PC-3 (cell line): ENCODE measurements at regions not wholly inside any gene's neighbourhood (a gene's known extent, or its start where the extent isn't known, plus 50 kb on each side); places are given as distances from the start of the nearest gene placed in this dataset.
"Not testable (repeated sequence)": the region's sequence is repeated elsewhere in the genome, so short reads cannot be mapped to it uniquely, and the experiment has no call there.

Experiments used
- ATAC-seq: fragments of 200-7000 bp; cut with Tn5 transposase; 2 replicates; pipeline ENCODE4 v1.9.1; 2020; ENCODE audit warnings: mild to moderate bottlenecking, moderate library complexity
- BruUV-seq: library from RNA; stranded (reverse); fragments of 400-500 nt; replicated peaks from 2 replicates; lab custom pipeline; 2021; lab: Mats Ljungman, UMichigan
- CTCF ChIA-PET: fragments of 300-600 bp; sonication (Branson Sonifier 250); formaldehyde crosslinking; loops from one replicate; lab custom pipeline; 2022; ENCODE audit warnings: antibody characterized with exemption; lab: Charles Lee
- POLR2A ChIA-PET: fragments of 300-600 bp; sonication (Branson Sonifier 250); formaldehyde crosslinking; loops from one replicate; lab custom pipeline; 2022; ENCODE audit warnings: antibody characterized with exemption; ENCODE audit not compliant: unreplicated experiment; lab: Charles Lee
- DNase-seq: peaks from one replicate; pipeline ENCODE4 v3.0.0-alpha.2; 2015
- H2AFZ ChIP-seq: fragments of 300-600 bp; sonication (generic); 2 replicates; pipeline ENCODE4 v1.6.0; 2016; ENCODE audit warnings: antibody characterized with exemption, low read length
- H3F3A ChIP-seq: fragments of 300-600 bp; sonication (generic); one replicate; pipeline ENCODE4 v1.6.0; 2017; ENCODE audit warnings: antibody characterized with exemption, low read length, control low read depth, mild to moderate bottlenecking; ENCODE audit not compliant: unreplicated experiment
- H3K27ac ChIP-seq: fragments of 300-600 bp; sonication (generic); 2 replicates; pipeline ENCODE4 v1.5.1; 2016; ENCODE audit warnings: mild to moderate bottlenecking, low read length
- H3K27me3 ChIP-seq: fragments of 300-600 bp; sonication (generic); 2 replicates; pipeline ENCODE4 v1.6.1; 2016; ENCODE audit warnings: low read length, mixed read lengths
- H3K36me3 ChIP-seq: fragments of 300-600 bp; sonication (generic); 2 replicates; pipeline ENCODE4 v1.6.1; 2016; ENCODE audit warnings: low read depth, mixed run types, low read length, mixed read lengths
- H3K4me1 ChIP-seq: fragments of 300-600 bp; sonication (generic); 2 replicates; pipeline ENCODE4 v1.5.1; 2016; ENCODE audit warnings: low read length; ENCODE audit not compliant: insufficient read depth
- H3K4me2 ChIP-seq: fragments of 300-600 bp; sonication (generic); 2 replicates; pipeline ENCODE4 v1.6.0; 2016; ENCODE audit warnings: low read length
- H3K4me3 ChIP-seq: fragments of 300-600 bp; sonication (generic); 2 replicates; pipeline ENCODE4 v1.5.1; 2016; ENCODE audit warnings: mild to moderate bottlenecking, low read length, mixed read lengths
- H3K79me2 ChIP-seq: fragments of 300-600 bp; sonication (generic); 2 replicates; pipeline ENCODE4 v1.6.1; 2017; ENCODE audit warnings: low read length, mixed read lengths
- H3K9ac ChIP-seq: fragments of 300-600 bp; sonication (generic); 2 replicates; pipeline ENCODE4 v1.6.0; 2016; ENCODE audit warnings: mild to moderate bottlenecking, low read length
- H3K9me2 ChIP-seq: fragments of 300-600 bp; sonication (generic); replicated peaks from 2 replicates; pipeline ENCODE4 v1.6.1; 2016; ENCODE audit warnings: mixed run types, low read length, mixed read lengths
- H3K9me3 ChIP-seq: fragments of 300-600 bp; sonication (generic); 2 replicates; pipeline ENCODE4 v1.6.1; 2016; ENCODE audit warnings: low read length, mixed read lengths
- H4K20me1 ChIP-seq: fragments of 300-600 bp; sonication (generic); 2 replicates; pipeline ENCODE4 v1.6.1; 2016; ENCODE audit warnings: low read length, mixed read lengths
- CTCF ChIP-seq: fragments of 300-600 bp; sonication (generic); conservative IDR thresholded peaks from 2 replicates; pipeline ENCODE4 v1.5.1; 2017; ENCODE audit warnings: antibody characterized with exemption, low read depth, mild to moderate bottlenecking, low read length
- EZH2 ChIP-seq: fragments of 300-600 bp; sonication (generic); IDR thresholded peaks from one replicate; pipeline ENCODE4 v1.6.1; 2017; ENCODE audit warnings: antibody characterized with exemption, mild to moderate bottlenecking, low read length; ENCODE audit not compliant: unreplicated experiment
- EZH2phosphoT487 ChIP-seq: fragments of 300-600 bp; sonication (generic); IDR thresholded peaks from 2 replicates; pipeline ENCODE4 v1.6.1; 2018; ENCODE audit warnings: mild to moderate bottlenecking, antibody characterized with exemption, low read length, borderline replicate concordance
- intact Hi-C: fragments of 100-400 bp; cut with micrococcal nuclease; formaldehyde crosslinking; loops from 2 replicates; pipeline ENCODE4 v1.9.0; 2023

DNA sequence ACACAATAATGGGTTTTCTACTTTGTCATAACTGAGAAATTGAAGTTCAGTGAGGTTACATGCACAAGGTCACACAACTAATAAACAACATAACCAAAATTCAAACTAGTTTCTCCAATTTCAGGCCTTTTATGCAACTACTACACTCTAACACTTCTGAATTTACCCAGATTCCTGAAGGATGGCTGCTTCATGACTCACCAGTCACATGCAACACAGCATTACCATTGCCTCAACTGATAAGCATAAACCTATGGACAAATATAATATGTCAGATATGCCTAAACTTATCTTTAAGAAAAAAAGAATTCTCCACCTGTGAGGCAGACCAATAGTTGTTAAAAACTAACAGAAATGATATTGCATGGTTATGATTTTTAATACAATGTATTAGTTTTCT, 586.5 kb upstream of the SLC8A1 start:
- Histone ChIP-seq H3K4me3 (no peak overlapping the region), H4K20me1 (no peaks in the 10 kb centered on the region), H3K4me2 (no peak overlapping the region), H3K36me3 (no peaks in the 10 kb centered on the region), H3K9ac (no peak overlapping the region), H3K9me2 (no peaks in the 10 kb centered on the region), H3K27ac (no peak overlapping the region), H3K4me1 (peaks cover 28% of the 10 kb centered on the region), H3K9me3 (no peaks in the 10 kb centered on the region), H3K79me2 (no peaks in the 10 kb centered on the region), H2AFZ (no peak overlapping the region), H3K27me3 (no peaks in the 10 kb centered on the region), H3F3A (peaks cover 4% of the 10 kb centered on the region)
- POLR2A ChIA-PET: no interaction called here
- intact Hi-C loops: no loop called here
- no TSS peak for BruUV-seq
- DNase-seq (no peak), ATAC-seq (no peak)
- CTCF ChIA-PET: no interaction called here
- TF ChIP-seq CTCF: no peak
- no peak for TF ChIP-seq EZH2
- no peak for TF ChIP-seq EZH2phosphoT487

- H2AFZ ChIP-seq, DNase-seq, H3K9ac ChIP-seq, BruUV-seq, H3K4me3 ChIP-seq, intact Hi-C loops, H3K9me2 ChIP-seq, POLR2A ChIA-PET, H4K20me1 ChIP-seq, H3K27ac ChIP-seq, H3K36me3 ChIP-seq, H3K4me2 ChIP-seq, H3F3A ChIP-seq, H3K79me2 ChIP-seq, CTCF ChIA-PET, H3K9me3 ChIP-seq, ATAC-seq, H3K27me3 ChIP-seq: not testable (repeated sequence)
- peaks cover 28% of the 10 kb centered on the region for H3K4me1 ChIP-seq
Measured at GRCh38 chr2:41039750-41040149, 587.9 kb upstream of the SLC8A1 start.

DNA sequence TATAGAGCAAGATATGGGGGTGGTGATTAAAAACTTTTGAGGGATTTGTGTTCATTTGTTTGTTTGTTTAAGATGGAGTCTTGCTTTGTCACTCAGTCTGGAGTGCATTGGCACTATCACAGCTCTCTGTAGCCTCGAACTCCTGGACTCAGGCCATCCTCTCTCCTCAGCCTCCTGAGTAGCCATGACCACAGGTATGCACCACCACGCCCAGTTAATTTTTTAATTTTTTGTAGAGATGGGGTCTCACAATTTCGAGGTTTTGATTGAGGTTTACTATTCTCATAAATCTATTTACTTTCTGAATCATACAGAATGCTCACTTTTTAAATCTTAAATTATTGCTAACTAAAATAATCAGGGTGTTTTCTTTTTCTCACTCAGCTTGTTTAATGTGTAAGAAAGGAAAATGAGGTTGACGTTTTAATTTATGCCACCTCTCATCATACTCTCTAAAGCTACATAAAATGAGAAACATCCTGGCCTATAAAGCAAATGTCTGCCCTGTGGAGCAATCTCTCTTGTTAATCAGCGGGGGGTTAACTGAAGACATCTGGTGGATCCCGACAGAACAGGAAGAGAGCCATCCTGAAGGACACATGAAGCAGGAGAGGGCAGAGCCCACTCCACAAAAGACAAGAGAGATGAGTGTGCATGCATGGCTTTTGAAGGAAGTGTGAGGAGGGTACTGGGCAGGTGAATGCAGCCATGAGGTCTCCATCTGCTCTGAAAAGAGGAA, 589.1 kb upstream of the SLC8A1 start:
- Histone ChIP-seq H3K79me2 (no peaks in the 10 kb centered on the region), H2AFZ (no peak overlapping the region), H3F3A (peaks cover 4% of the 10 kb centered on the region), H3K9ac (no peak overlapping the region), H4K20me1 (no peaks in the 10 kb centered on the region), H3K27ac (peak overlapping the region; percentile 40), H3K27me3 (no peaks in the 10 kb centered on the region), H3K4me2 (no peak overlapping the region), H3K9me2 (no peaks in the 10 kb centered on the region), H3K4me1 (peaks cover 28% of the 10 kb centered on the region), H3K9me3 (no peaks in the 10 kb centered on the region), H3K4me3 (no peak overlapping the region), H3K36me3 (no peaks in the 10 kb centered on the region)
- intact Hi-C loops: no loop called here
- CTCF ChIA-PET: no interaction called here
- peak; percentile 56 for DNase-seq
- BruUV-seq: no TSS peak
- POLR2A ChIA-PET: no interaction called here
- TF ChIP-seq EZH2: no peak
- no peak for TF ChIP-seq EZH2phosphoT487
- TF ChIP-seq CTCF: no peak
- peak; percentile 67 for ATAC-seq
